ENCODE measurements at regions not wholly inside any gene's neighbourhood (a gene's known extent, or its start where the extent isn't known, plus 50 kb on each side); places are given as distances from the start of the nearest gene placed in this dataset.

- Mint-ChIP-seq H3K27me3 (ENCODE audit: insufficient read depth, unreplicated experiment) (peaks cover 8% of the 10 kb centered on the region), H3K4me3 (ENCODE audit: unreplicated experiment) (no peak overlapping the region), H3K9me3 (ENCODE audit: unreplicated experiment) (no peaks in the 10 kb centered on the region), H3K27ac (ENCODE audit: unreplicated experiment) (no peak overlapping the region), H3K36me3 (ENCODE audit: insufficient read depth, unreplicated experiment) (no peaks in the 10 kb centered on the region), H3K4me1 (ENCODE audit: low read depth, unreplicated experiment) (no peaks in the 10 kb centered on the region)
- BruUV-seq (replicated peaks), result no TSS peak
- Histone ChIP-seq H3K9me3 (no peaks in the 10 kb centered on the region), H3K4me1 (no peaks in the 10 kb centered on the region), H3K36me3 (ENCODE audit: control insufficient read depth, insufficient read depth, low read length) (no peaks in the 10 kb centered on the region), H3K4me3 (ENCODE audit: low read depth, low read length) (no peak overlapping the region), H3K27me3 (replicated peaks; ENCODE audit: control insufficient read depth, insufficient read depth, low read length) (no peaks in the 10 kb centered on the region)
- CTCF ChIA-PET, result no interaction called here
- DNase-seq, result no peak
- POLR2A ChIA-PET, result no interaction called here
- intact Hi-C loops (cut with micrococcal nuclease; ENCODE audit: unreplicated experiment), result no loop called here
- TF ChIP-seq CTCF (IDR thresholded peaks at IDR 0.05; ENCODE audit: insufficient read depth in 1 of 2, low read depth in 1 of 2, low read length in 1 of 2, severe bottlenecking in 1 of 2, unreplicated experiment in 1 of 2), result no peak
Measured at GRCh38 chr10:64320448-64320847, 799.2 kb downstream of the REEP3 start.

- H3K4me3 ChIP-seq (ENCODE audit: low read depth, low read length), result no peak overlapping the region
- Mint-ChIP-seq H3K36me3 (ENCODE audit: insufficient read depth, unreplicated experiment) (no peaks in the 10 kb centered on the region), H3K4me3 (ENCODE audit: unreplicated experiment) (no peak overlapping the region), H3K27ac (ENCODE audit: unreplicated experiment) (no peak overlapping the region), H3K4me1 (ENCODE audit: low read depth, unreplicated experiment) (no peaks in the 10 kb centered on the region), H3K27me3 (ENCODE audit: insufficient read depth, unreplicated experiment) (peaks cover 3% of the 10 kb centered on the region), H3K9me3 (ENCODE audit: unreplicated experiment) (peaks cover 16% of the 10 kb centered on the region)
- TF ChIP-seq CTCF (IDR thresholded peaks at IDR 0.05; ENCODE audit: insufficient read depth in 1 of 2, low read depth in 1 of 2, low read length in 1 of 2, severe bottlenecking in 1 of 2, unreplicated experiment in 1 of 2), result no peak
- POLR2A ChIA-PET, result no interaction called here
- no peaks in the 10 kb centered on the region for H3K36me3 ChIP-seq (ENCODE audit: control insufficient read depth, insufficient read depth, low read length)
- no TSS peak for BruUV-seq (replicated peaks)
- no peaks in the 10 kb centered on the region for H3K4me1 ChIP-seq
- no peaks in the 10 kb centered on the region for H3K27me3 ChIP-seq (replicated peaks; ENCODE audit: control insufficient read depth, insufficient read depth, low read length)
- no peak for DNase-seq
- intact Hi-C loops (cut with micrococcal nuclease; ENCODE audit: unreplicated experiment), result no loop called here
- CTCF ChIA-PET, result no interaction called here
- peaks cover 9% of the 10 kb centered on the region for H3K9me3 ChIP-seq
Measured at GRCh38 chr10:64329510-64329909, 808.3 kb downstream of the REEP3 start.

- H3K4me3 Mint-ChIP-seq (ENCODE audit: unreplicated experiment), result no peak overlapping the region
- BruUV-seq (replicated peaks), result no TSS peak
- Histone ChIP-seq H3K9me3 (peaks cover 3% of the 10 kb centered on the region; the same call in 1 of the 2 replicates), H3K4me1 (no peaks in the 10 kb centered on the region), H3K27me3 (replicated peaks; ENCODE audit: control insufficient read depth, insufficient read depth, low read length) (no peaks in the 10 kb centered on the region), H3K36me3 (ENCODE audit: control insufficient read depth, insufficient read depth, low read length) (no peaks in the 10 kb centered on the region), H3K4me3 (ENCODE audit: low read depth, low read length) (no peak overlapping the region)
- no peak overlapping the region for H3K27ac Mint-ChIP-seq (ENCODE audit: unreplicated experiment)
- ChIA-PET CTCF (no interaction called here), POLR2A (no interaction called here)
- no peaks in the 10 kb centered on the region for H3K4me1 Mint-ChIP-seq (ENCODE audit: low read depth, unreplicated experiment)
- no peak for DNase-seq
- no peaks in the 10 kb centered on the region for H3K36me3 Mint-ChIP-seq (ENCODE audit: insufficient read depth, unreplicated experiment)
- H3K27me3 Mint-ChIP-seq (ENCODE audit: insufficient read depth, unreplicated experiment), result peaks cover 9% of the 10 kb centered on the region
- peaks cover under 1% of the 10 kb centered on the region for H3K9me3 Mint-ChIP-seq (ENCODE audit: unreplicated experiment)
- intact Hi-C loops (cut with micrococcal nuclease; ENCODE audit: unreplicated experiment), result no loop called here
- no peak for TF ChIP-seq CTCF (IDR thresholded peaks at IDR 0.05; ENCODE audit: insufficient read depth in 1 of 2, low read depth in 1 of 2, low read length in 1 of 2, severe bottlenecking in 1 of 2, unreplicated experiment in 1 of 2)
Measured at GRCh38 chr10:64332551-64332950, 811.4 kb downstream of the REEP3 start.

Data from Caco-2 (cell line).